KMS-11 (cell line): ENCODE measurements at regions not wholly inside any gene's neighbourhood (a gene's known extent, or its start where the extent isn't known, plus 50 kb on each side); places are given as distances from the start of the nearest gene placed in this dataset.
"Not testable (repeated sequence)": the region's sequence is repeated elsewhere in the genome, so short reads cannot be mapped to it uniquely, and the experiment has no call there.

Source experiments
- H2AFZ ChIP-seq: fragments of 200-600 bp; sonication (generic); 2 replicates; pipeline ENCODE4 v1.6.1; 2016; ENCODE audit warnings: antibody characterized with exemption, mixed run types, low read depth
- H3K27ac ChIP-seq: fragments of 200-600 bp; sonication (generic); 2 replicates; pipeline ENCODE4 v1.6.1; 2016; ENCODE audit warnings: mild to moderate bottlenecking, mixed run types
- H3K27me3 ChIP-seq: fragments of 200-600 bp; sonication (generic); 2 replicates; pipeline ENCODE4 v1.6.1; 2017; ENCODE audit warnings: mild to moderate bottlenecking, low read depth, mixed run types, moderate library complexity; ENCODE audit not compliant: insufficient read depth
- H3K36me3 ChIP-seq: fragments of 200-600 bp; sonication (generic); 2 replicates; pipeline ENCODE4 v1.6.1; 2017; ENCODE audit warnings: mild to moderate bottlenecking, mixed run types; ENCODE audit not compliant: insufficient read depth
- H3K4me1 ChIP-seq: fragments of 200-600 bp; sonication (generic); 2 replicates; pipeline ENCODE4 v1.6.1; 2016; ENCODE audit warnings: mild to moderate bottlenecking, low read depth, mixed run types; ENCODE audit not compliant: poor library complexity, severe bottlenecking
- H3K4me2 ChIP-seq: fragments of 200-600 bp; sonication (generic); 2 replicates; pipeline ENCODE4 v1.7.0; 2016; ENCODE audit warnings: mild to moderate bottlenecking, mixed run types
- H3K4me3 ChIP-seq: fragments of 200-600 bp; sonication (generic); IDR thresholded peaks from 2 replicates; pipeline ENCODE4 v1.6.1; 2017; ENCODE audit warnings: low read depth, low read length, mixed read lengths; ENCODE audit not compliant: insufficient read depth
- H3K79me2 ChIP-seq: fragments of 200-600 bp; sonication (generic); 2 replicates; pipeline ENCODE4 v1.6.1; 2016; ENCODE audit warnings: low read depth, mixed run types; ENCODE audit not compliant: insufficient read depth
- H3K9ac ChIP-seq: fragments of 200-600 bp; sonication (generic); 2 replicates; pipeline ENCODE4 v1.6.1; 2016; ENCODE audit warnings: mild to moderate bottlenecking, mixed run types
- H4K20me1 ChIP-seq: fragments of 200-600 bp; sonication (generic); 2 replicates; pipeline ENCODE4 v1.6.1; 2016; ENCODE audit warnings: mild to moderate bottlenecking, mixed run types; ENCODE audit not compliant: insufficient read depth
- CTCF ChIP-seq: fragments of 200-600 bp; sonication (generic); conservative IDR thresholded peaks from 2 replicates; pipeline ENCODE4 v1.6.1; 2017; ENCODE audit warnings: low read depth, mild to moderate bottlenecking, antibody characterized with exemption, low read length, moderate library complexity, mixed read lengths

GRCh38 chr4:163237856-163238255, 71.2 kb upstream of the NAF1 start:
- Histone ChIP-seq H2AFZ (no peak overlapping the region), H3K4me3 (no peak overlapping the region), H3K79me2 (no peaks in the 10 kb centered on the region), H3K4me2 (no peak overlapping the region), H3K27ac (no peak overlapping the region), H4K20me1 (no peaks in the 10 kb centered on the region), H3K4me1 (peaks cover 3% of the 10 kb centered on the region), H3K27me3 (no peaks in the 10 kb centered on the region), H3K36me3 (no peaks in the 10 kb centered on the region), H3K9ac (no peak overlapping the region)
- TF ChIP-seq CTCF = no peak

- H3K79me2 ChIP-seq, H3K36me3 ChIP-seq, H4K20me1 ChIP-seq, H3K9ac ChIP-seq, H3K4me2 ChIP-seq, H2AFZ ChIP-seq, H3K4me1 ChIP-seq, H3K27me3 ChIP-seq, H3K27ac ChIP-seq, H3K4me3 ChIP-seq: not testable (repeated sequence)
Observed at GRCh38 chr4:163236389-163236788, 69.7 kb upstream of the NAF1 start.

GRCh38 chr4:163233321-163233720, 66.6 kb upstream of the NAF1 start:
- Histone ChIP-seq H3K36me3 (no peaks in the 10 kb centered on the region), H3K4me3 (no peak overlapping the region), H3K4me2 (no peak overlapping the region), H4K20me1 (no peaks in the 10 kb centered on the region), H3K79me2 (no peaks in the 10 kb centered on the region), H3K27me3 (no peaks in the 10 kb centered on the region), H3K27ac (no peak overlapping the region), H3K9ac (no peak overlapping the region), H3K4me1 (no peaks in the 10 kb centered on the region), H2AFZ (no peak overlapping the region)
- TF ChIP-seq CTCF = no peak

GRCh38 chr4:163228648-163229047, 62.0 kb upstream of the NAF1 start:
- H3K79me2 ChIP-seq = no peaks in the 10 kb centered on the region
- H3K27me3 ChIP-seq = no peaks in the 10 kb centered on the region
- H3K9ac ChIP-seq = no peak overlapping the region
- no peaks in the 10 kb centered on the region for H4K20me1 ChIP-seq
- H3K4me3 ChIP-seq = no peak overlapping the region
- no peak overlapping the region for H3K27ac ChIP-seq
- H3K4me1 ChIP-seq = no peaks in the 10 kb centered on the region
- no peak for TF ChIP-seq CTCF
- H3K36me3 ChIP-seq = no peaks in the 10 kb centered on the region
- H3K4me2 ChIP-seq = no peak overlapping the region
- no peak overlapping the region for H2AFZ ChIP-seq

- Histone ChIP-seq H3K4me1 (no peaks in the 10 kb centered on the region), H3K27me3 (no peaks in the 10 kb centered on the region), H4K20me1 (no peaks in the 10 kb centered on the region), H3K27ac (no peak overlapping the region), H3K79me2 (no peaks in the 10 kb centered on the region), H2AFZ (no peak overlapping the region), H3K4me2 (no peak overlapping the region), H3K36me3 (no peaks in the 10 kb centered on the region), H3K4me3 (no peak overlapping the region), H3K9ac (no peak overlapping the region)
- no peak for TF ChIP-seq CTCF
Observed at GRCh38 chr4:163221467-163221866, 54.8 kb upstream of the NAF1 start.
